ENCODE measurements at regions not wholly inside any gene's neighbourhood (a gene's known extent, or its start where the extent isn't known, plus 50 kb on each side); places are given as distances from the start of the nearest gene placed in this dataset.

GRCh38 chr2:180474716-180475115 lies 467.6 kb upstream of the CWC22 start:
- DNase-seq (ENCODE audit: low spot score in 2 of 2) = no peak
- H3K4me3 ChIP-seq (ENCODE audit: low read depth, poor library complexity, severe bottlenecking) = no peak overlapping the region
- TF ChIP-seq, protein P1, sequence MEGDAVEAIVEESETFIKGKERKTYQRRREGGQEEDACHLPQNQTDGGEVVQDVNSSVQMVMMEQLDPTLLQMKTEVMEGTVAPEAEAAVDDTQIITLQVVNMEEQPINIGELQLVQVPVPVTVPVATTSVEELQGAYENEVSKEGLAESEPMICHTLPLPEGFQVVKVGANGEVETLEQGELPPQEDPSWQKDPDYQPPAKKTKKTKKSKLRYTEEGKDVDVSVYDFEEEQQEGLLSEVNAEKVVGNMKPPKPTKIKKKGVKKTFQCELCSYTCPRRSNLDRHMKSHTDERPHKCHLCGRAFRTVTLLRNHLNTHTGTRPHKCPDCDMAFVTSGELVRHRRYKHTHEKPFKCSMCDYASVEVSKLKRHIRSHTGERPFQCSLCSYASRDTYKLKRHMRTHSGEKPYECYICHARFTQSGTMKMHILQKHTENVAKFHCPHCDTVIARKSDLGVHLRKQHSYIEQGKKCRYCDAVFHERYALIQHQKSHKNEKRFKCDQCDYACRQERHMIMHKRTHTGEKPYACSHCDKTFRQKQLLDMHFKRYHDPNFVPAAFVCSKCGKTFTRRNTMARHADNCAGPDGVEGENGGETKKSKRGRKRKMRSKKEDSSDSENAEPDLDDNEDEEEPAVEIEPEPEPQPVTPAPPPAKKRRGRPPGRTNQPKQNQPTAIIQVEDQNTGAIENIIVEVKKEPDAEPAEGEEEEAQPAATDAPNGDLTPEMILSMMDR (IDR thresholded peaks at IDR 0.05) = no peak
- TF ChIP-seq POLR2A (IDR thresholded peaks at IDR 0.05) = no peak
- intact Hi-C loops (cut with DNase I; ENCODE audit: low total_unique reads) = no loop called here

GRCh38 chr2:180473456-180473855 lies 466.4 kb upstream of the CWC22 start:
- no peak overlapping the region for H3K4me3 ChIP-seq (ENCODE audit: low read depth, poor library complexity, severe bottlenecking)
- TF ChIP-seq POLR2A (IDR thresholded peaks at IDR 0.05) = no peak
- TF ChIP-seq, protein P1 (IDR thresholded peaks at IDR 0.05) = no peak
- 38 to 45% methylated on average over 1 of the region's 1 CpG for WGBS, 2 donors
- DNase-seq (ENCODE audit: low spot score in 2 of 2) = no peak
- intact Hi-C loops (cut with DNase I; ENCODE audit: low total_unique reads) = no loop called here

DNA sequence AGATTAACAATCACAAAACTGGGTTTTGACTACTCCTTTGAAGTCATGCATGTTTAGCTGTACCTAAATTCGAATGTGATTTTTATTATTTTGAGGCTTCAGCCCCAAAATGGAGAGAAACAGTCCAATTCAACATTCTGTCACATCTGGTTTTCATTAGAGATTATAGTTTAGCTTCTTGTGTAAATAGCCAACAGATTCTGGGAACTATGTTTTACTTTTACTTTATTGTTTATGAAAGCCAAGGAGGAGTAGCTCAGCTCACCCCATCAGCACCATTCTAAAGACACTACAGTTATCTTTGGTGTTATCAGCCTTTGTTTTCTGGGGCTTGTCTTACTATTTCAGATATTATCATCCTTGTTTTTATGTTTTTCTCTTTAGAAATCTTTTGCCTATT lies 465.0 kb upstream of the CWC22 start:
- H3K4me3 ChIP-seq (ENCODE audit: low read depth, poor library complexity, severe bottlenecking) = no peak overlapping the region
- TF ChIP-seq POLR2A (IDR thresholded peaks at IDR 0.05) = no peak
- TF ChIP-seq, protein P1 (IDR thresholded peaks at IDR 0.05) = no peak
- intact Hi-C loops (cut with DNase I; ENCODE audit: low total_unique reads) = no loop called here
- DNase-seq (ENCODE audit: low spot score in 2 of 2) = no peak
- WGBS, 2 donors = 48 to 59% methylated on average over 1 of the region's 1 CpG

GRCh38 chr2:180463608-180464007 lies 456.5 kb upstream of the CWC22 start:
- intact Hi-C loops (cut with DNase I; ENCODE audit: low total_unique reads) = no loop called here
- H3K4me3 ChIP-seq (ENCODE audit: low read depth, poor library complexity, severe bottlenecking) = no peak overlapping the region
- DNase-seq (ENCODE audit: low spot score in 2 of 2) = no peak
- TF ChIP-seq, protein P1 (IDR thresholded peaks at IDR 0.05) = no peak
- TF ChIP-seq POLR2A (IDR thresholded peaks at IDR 0.05) = no peak

DNA sequence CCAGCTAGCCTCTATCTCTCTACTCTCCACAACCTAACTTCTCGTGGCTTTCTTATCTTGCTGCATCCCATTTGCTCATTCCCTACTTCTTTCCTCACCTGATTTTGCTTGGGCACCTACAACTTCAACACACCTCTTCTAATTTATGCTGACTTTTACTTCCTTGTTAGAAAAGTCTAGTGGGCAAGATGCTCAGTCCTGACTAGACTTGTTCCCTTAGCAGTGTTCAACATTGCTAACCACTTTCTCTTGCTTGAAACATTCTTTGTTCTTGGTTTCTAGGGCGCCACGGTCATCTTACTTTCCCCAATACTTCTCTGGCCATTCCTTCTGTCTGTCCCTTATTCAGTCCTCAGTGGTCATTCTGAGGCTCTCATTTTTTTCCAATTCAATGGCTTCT lies 454.7 kb upstream of the CWC22 start:
- no peak overlapping the region for H3K4me3 ChIP-seq (ENCODE audit: low read depth, poor library complexity, severe bottlenecking)
- DNase-seq (ENCODE audit: low spot score in 2 of 2) = no peak
- TF ChIP-seq, protein P1 (IDR thresholded peaks at IDR 0.05) = no peak
- no peak for TF ChIP-seq POLR2A (IDR thresholded peaks at IDR 0.05)
- intact Hi-C loops (cut with DNase I; ENCODE audit: low total_unique reads) = no loop called here
- 73 to 80% methylated on average over 3 of the region's 3 CpGs for WGBS, 2 donors

GRCh38 chr2:180456801-180457200 lies 449.7 kb upstream of the CWC22 start:
- no peak for DNase-seq (ENCODE audit: low spot score in 2 of 2)
- TF ChIP-seq, protein P1 (IDR thresholded peaks at IDR 0.05) = no peak
- no peak for TF ChIP-seq POLR2A (IDR thresholded peaks at IDR 0.05)
- intact Hi-C loops (cut with DNase I; ENCODE audit: low total_unique reads) = no loop called here
- 56 to 64% methylated on average over 3 of the region's 3 CpGs for WGBS, 2 donors
- no peak overlapping the region for H3K4me3 ChIP-seq (ENCODE audit: low read depth, poor library complexity, severe bottlenecking)

Measured in lower leg skin (tissue), 4 donors.